NT2/D1 (cell line): ENCODE measurements at regions not wholly inside any gene's neighbourhood (a gene's known extent, or its start where the extent isn't known, plus 50 kb on each side); places are given as distances from the start of the nearest gene placed in this dataset.

Source experiments
- DNase-seq: peaks from one replicate; pipeline ENCODE4 v3.0.0-alpha.2; 2011; ENCODE audit warnings: low read depth, low spot score
- H3K27me3 ChIP-seq: 2 replicates; pipeline ENCODE4 v1.6.0; 2011; ENCODE audit warnings: mild to moderate bottlenecking; ENCODE audit not compliant: insufficient read length, insufficient read depth
- H3K36me3 ChIP-seq: 2 replicates; pipeline ENCODE4 v1.6.1; 2011; ENCODE audit warnings: mild to moderate bottlenecking, low read length, mixed read lengths; ENCODE audit not compliant: insufficient read depth, insufficient read length
- H3K4me1 ChIP-seq: 2 replicates; pipeline ENCODE4 v1.5.1; 2011; ENCODE audit not compliant: insufficient read depth, insufficient read length
- H3K4me3 ChIP-seq: 2 replicates; pipeline ENCODE4 v1.5.1; 2011; ENCODE audit warnings: low read depth; ENCODE audit not compliant: insufficient read length
- H3K9ac ChIP-seq: 2 replicates; pipeline ENCODE4 v1.6.0; 2011; ENCODE audit warnings: low read depth; ENCODE audit not compliant: insufficient read length
- H3K9me3 ChIP-seq: 2 replicates; pipeline ENCODE4 v1.5.1; 2011; ENCODE audit warnings: mild to moderate bottlenecking, low read length; ENCODE audit not compliant: insufficient read depth
- SUZ12 ChIP-seq: IDR thresholded peaks from 2 replicates; pipeline ENCODE4 v1.6.1; 2011; ENCODE audit not compliant: insufficient read length, insufficient read depth; ENCODE audit errors: extremely low read depth
- YY1 ChIP-seq: IDR thresholded peaks from 2 replicates; pipeline ENCODE4 v1.6.1; 2011; ENCODE audit not compliant: insufficient read length, insufficient read depth
- ZNF274 ChIP-seq: IDR thresholded peaks from 2 replicates; pipeline ENCODE4 v1.6.1; 2011; ENCODE audit warnings: mild to moderate bottlenecking, low read depth, low read length

DNA sequence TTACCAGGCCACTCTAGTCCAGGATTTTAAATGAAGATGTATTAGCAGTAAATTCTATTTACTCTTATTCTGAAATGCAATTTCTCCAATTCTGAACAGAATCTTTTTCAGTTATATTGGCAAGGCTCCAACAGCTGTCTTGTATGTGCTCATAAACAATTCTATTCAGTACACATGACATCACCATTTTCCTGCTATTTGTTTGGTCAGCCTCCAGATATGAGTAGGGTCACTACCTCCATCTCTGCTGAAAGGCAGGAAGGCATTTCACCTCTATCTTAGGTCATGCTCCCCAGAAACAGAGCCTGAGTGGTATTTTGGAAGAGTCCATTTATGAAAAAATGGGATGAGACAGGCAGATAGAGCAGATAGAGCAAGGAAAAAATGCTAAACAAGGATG is 151.1 kb upstream of the ADGRL3 start:
- H3K36me3 ChIP-seq = no peaks in the 10 kb centered on the region
- H3K9me3 ChIP-seq = no peaks in the 10 kb centered on the region
- H3K4me3 ChIP-seq = no peak overlapping the region
- no peak for TF ChIP-seq YY1
- no peak for TF ChIP-seq SUZ12
- no peak for TF ChIP-seq ZNF274
- no peaks in the 10 kb centered on the region for H3K4me1 ChIP-seq
- no peak for DNase-seq
- no peak overlapping the region for H3K9ac ChIP-seq
- H3K27me3 ChIP-seq = no peaks in the 10 kb centered on the region

- H3K9me3 ChIP-seq = no peaks in the 10 kb centered on the region
- no peak overlapping the region for H3K4me3 ChIP-seq
- no peak for DNase-seq
- no peak overlapping the region for H3K9ac ChIP-seq
- TF ChIP-seq ZNF274 = no peak
- TF ChIP-seq YY1 = no peak
- no peaks in the 10 kb centered on the region for H3K4me1 ChIP-seq
- no peaks in the 10 kb centered on the region for H3K36me3 ChIP-seq
- no peaks in the 10 kb centered on the region for H3K27me3 ChIP-seq
Observed at GRCh38 chr4:61067381-61067780, 132.7 kb upstream of the ADGRL3 start.

- Histone ChIP-seq H3K9me3 (no peaks in the 10 kb centered on the region), H3K36me3 (no peaks in the 10 kb centered on the region), H3K4me1 (no peaks in the 10 kb centered on the region), H3K4me3 (no peak overlapping the region), H3K9ac (no peak overlapping the region), H3K27me3 (no peaks in the 10 kb centered on the region)
- no peak for TF ChIP-seq YY1
- TF ChIP-seq SUZ12 = no peak
- no peak for TF ChIP-seq ZNF274
- DNase-seq = no peak
Observed at GRCh38 chr4:61068060-61068459, 132.1 kb upstream of the ADGRL3 start.

DNA sequence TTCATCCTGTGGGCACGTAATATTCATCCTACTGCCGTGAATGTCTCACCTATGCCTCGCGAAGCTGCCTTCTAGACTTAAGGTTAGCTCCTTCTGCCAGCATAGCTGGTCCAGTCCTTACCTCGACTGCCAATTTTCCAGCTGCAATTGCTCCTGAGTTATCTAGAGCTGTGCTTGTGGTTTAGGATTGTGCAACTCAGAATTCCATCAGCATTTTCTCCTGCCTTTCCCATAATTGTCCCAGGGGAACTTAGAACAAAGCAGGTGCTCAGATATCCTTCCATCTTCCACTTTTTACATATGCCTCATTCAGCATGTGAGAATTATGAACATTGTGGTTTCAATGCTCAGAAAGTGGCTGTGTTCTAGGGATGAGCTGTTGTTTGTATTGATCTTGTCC is 131.4 kb upstream of the ADGRL3 start:
- DNase-seq = no peak
- Histone ChIP-seq H3K27me3 (no peaks in the 10 kb centered on the region), H3K9me3 (no peaks in the 10 kb centered on the region), H3K4me1 (no peaks in the 10 kb centered on the region), H3K4me3 (no peak overlapping the region), H3K9ac (no peak overlapping the region), H3K36me3 (no peaks in the 10 kb centered on the region)
- no peak for TF ChIP-seq SUZ12
- no peak for TF ChIP-seq ZNF274
- no peak for TF ChIP-seq YY1

DNA sequence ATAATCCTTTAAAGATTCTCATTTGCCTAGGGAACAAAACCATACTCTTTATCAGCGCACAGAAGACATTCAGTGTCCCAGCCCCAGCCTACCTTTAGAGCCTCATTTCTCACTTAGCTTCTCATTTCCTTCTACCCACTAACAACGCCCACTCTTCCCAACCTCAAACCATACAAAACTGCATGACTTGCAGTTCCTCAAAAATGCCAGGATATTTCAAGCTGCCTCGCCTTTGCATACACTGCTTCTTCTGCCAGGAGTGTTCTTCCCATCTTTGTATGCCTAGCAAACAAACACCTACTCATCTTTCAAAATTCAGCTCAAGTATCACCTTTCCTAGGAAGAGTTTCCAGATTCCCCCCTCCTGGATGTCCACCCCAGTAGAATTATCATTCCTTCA is 129.9 kb upstream of the ADGRL3 start:
- Histone ChIP-seq H3K36me3 (no peaks in the 10 kb centered on the region), H3K4me1 (no peaks in the 10 kb centered on the region), H3K9ac (no peak overlapping the region), H3K4me3 (no peak overlapping the region), H3K9me3 (no peaks in the 10 kb centered on the region), H3K27me3 (no peaks in the 10 kb centered on the region)
- TF ChIP-seq SUZ12 (no peak), YY1 (no peak), ZNF274 (no peak)
- DNase-seq = no peak

DNA sequence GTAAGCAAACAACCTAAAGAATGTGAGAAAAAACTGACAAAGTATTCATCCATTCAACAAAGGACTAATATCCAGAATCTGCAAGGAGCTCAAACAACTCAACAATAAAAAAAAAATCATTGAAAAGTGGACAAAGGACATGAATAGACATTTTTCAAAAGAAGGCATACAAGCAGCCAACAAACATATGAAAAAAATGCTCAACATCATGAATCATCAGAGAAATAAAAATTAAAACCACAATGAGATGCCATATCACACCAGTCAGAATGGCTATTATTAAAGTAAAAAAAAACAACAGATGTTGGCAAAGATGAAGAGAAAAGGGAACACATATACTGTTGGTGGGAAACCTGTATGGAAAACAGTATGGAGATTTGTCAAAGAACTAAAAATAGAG is 120.7 kb upstream of the ADGRL3 start:
- Histone ChIP-seq H3K4me3 (no peak overlapping the region), H3K36me3 (no peaks in the 10 kb centered on the region), H3K27me3 (no peaks in the 10 kb centered on the region), H3K9me3 (no peaks in the 10 kb centered on the region), H3K4me1 (no peaks in the 10 kb centered on the region), H3K9ac (no peak overlapping the region)
- TF ChIP-seq SUZ12 (no peak), YY1 (no peak), ZNF274 (no peak)
- no peak for DNase-seq

GRCh38 chr4:61079976-61080375 is 120.2 kb upstream of the ADGRL3 start:
- no peak for TF ChIP-seq YY1
- TF ChIP-seq SUZ12 = no peak
- TF ChIP-seq ZNF274 = no peak
- no peaks in the 10 kb centered on the region for H3K27me3 ChIP-seq
- DNase-seq = no peak
- H3K4me3 ChIP-seq = no peak overlapping the region
- no peaks in the 10 kb centered on the region for H3K4me1 ChIP-seq
- H3K9me3 ChIP-seq = no peaks in the 10 kb centered on the region
- H3K36me3 ChIP-seq = no peaks in the 10 kb centered on the region
- H3K9ac ChIP-seq = no peak overlapping the region

DNA sequence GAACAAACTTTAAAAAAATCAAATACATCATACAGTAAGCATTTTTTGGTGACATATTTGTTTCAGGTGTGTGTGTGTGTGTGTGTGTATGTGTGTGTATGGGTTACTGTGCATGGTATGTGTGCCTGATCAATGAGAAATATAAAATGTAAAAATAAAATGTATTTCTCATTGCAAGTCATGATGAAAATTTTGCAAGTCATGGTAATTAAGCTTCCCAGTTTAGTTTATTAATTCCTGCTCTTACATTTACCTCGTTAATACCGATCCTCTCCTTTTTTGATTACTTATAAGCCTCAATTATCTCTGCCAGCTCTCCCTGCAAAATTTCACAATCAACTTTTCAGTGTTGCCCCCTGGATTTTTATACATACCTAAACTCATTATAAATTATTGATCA is 114.6 kb upstream of the ADGRL3 start:
- Histone ChIP-seq H3K9me3 (no peaks in the 10 kb centered on the region), H3K27me3 (no peaks in the 10 kb centered on the region), H3K9ac (no peak overlapping the region), H3K4me1 (no peaks in the 10 kb centered on the region), H3K36me3 (no peaks in the 10 kb centered on the region), H3K4me3 (no peak overlapping the region)
- no peak for TF ChIP-seq SUZ12
- TF ChIP-seq ZNF274 = no peak
- no peak for TF ChIP-seq YY1
- DNase-seq = no peak
